Lower leg skin (tissue), 3 donors: ENCODE measurements at regions not wholly inside any gene's neighbourhood (a gene's known extent, or its start where the extent isn't known, plus 50 kb on each side); places are given as distances from the start of the nearest gene placed in this dataset.

Experiments used
- POLR2A ChIP-seq, 2 donors: fragments of 450-650 bp; IDR thresholded peaks; one replicate each; pipeline ENCODE4 v1.6.1; 2016 to 2017; ENCODE audit warnings: antibody characterized with exemption in 2 of 2, mild to moderate bottlenecking in 1 of 2, moderate library complexity in 1 of 2
- TF ChIP-seq, protein P1 (sequence below), 3 donors: fragments of 450-650 bp; IDR thresholded peaks; one replicate each; pipeline ENCODE4 v1.5.1; 2016; ENCODE audit warnings: antibody characterized with exemption in 3 of 3, mild to moderate bottlenecking in 3 of 3, moderate library complexity in 2 of 3

DNA sequence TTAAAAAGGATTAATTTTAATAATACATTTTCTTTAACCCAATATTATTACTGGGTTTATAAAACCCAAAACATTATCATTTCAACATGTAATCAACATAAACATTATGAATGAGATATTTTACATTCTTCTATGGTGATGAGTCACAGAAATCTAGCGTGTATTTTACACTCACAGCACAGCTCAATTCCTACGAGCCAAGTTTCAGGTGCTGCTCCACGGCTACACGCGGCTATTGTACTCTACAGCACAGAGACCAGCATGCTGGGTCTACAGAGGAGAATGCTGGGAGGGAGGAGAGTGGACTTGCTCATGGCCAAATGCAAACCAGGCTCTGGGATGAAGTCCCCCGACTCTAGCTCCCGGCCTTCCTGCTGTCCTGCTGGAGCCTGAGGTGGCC lies 72.0 kb upstream of the LMO1 start:
- TF ChIP-seq, protein P1, sequence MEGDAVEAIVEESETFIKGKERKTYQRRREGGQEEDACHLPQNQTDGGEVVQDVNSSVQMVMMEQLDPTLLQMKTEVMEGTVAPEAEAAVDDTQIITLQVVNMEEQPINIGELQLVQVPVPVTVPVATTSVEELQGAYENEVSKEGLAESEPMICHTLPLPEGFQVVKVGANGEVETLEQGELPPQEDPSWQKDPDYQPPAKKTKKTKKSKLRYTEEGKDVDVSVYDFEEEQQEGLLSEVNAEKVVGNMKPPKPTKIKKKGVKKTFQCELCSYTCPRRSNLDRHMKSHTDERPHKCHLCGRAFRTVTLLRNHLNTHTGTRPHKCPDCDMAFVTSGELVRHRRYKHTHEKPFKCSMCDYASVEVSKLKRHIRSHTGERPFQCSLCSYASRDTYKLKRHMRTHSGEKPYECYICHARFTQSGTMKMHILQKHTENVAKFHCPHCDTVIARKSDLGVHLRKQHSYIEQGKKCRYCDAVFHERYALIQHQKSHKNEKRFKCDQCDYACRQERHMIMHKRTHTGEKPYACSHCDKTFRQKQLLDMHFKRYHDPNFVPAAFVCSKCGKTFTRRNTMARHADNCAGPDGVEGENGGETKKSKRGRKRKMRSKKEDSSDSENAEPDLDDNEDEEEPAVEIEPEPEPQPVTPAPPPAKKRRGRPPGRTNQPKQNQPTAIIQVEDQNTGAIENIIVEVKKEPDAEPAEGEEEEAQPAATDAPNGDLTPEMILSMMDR (IDR thresholded peaks at IDR 0.05): no peak
- no peak for TF ChIP-seq POLR2A (IDR thresholded peaks at IDR 0.05)
